Fibroblast of lung (primary cell): ENCODE measurements at regions not wholly inside any gene's neighbourhood (a gene's known extent, or its start where the extent isn't known, plus 50 kb on each side); places are given as distances from the start of the nearest gene placed in this dataset.

Experiments
- EZH2 ChIP-seq: IDR thresholded peaks from 2 replicates; pipeline ENCODE4 v1.5.1; 2012; ENCODE audit warnings: low read length, control low read depth, mild to moderate bottlenecking; ENCODE audit errors: missing control alignments
- TF ChIP-seq, protein P1 (sequence below), 2 donors: IDR thresholded peaks in 1 of 2; conservative IDR thresholded peaks in 1 of 2; 1 replicate in 1 of 2; 2 replicates in 1 of 2; pipeline ENCODE4 v1.5.1; 2011 to 2012; ENCODE audit warnings: low read length in 2 of 2, control low read depth in 1 of 2, inconsistent platforms in 1 of 2, low read depth in 1 of 2, mild to moderate bottlenecking in 1 of 2

DNA sequence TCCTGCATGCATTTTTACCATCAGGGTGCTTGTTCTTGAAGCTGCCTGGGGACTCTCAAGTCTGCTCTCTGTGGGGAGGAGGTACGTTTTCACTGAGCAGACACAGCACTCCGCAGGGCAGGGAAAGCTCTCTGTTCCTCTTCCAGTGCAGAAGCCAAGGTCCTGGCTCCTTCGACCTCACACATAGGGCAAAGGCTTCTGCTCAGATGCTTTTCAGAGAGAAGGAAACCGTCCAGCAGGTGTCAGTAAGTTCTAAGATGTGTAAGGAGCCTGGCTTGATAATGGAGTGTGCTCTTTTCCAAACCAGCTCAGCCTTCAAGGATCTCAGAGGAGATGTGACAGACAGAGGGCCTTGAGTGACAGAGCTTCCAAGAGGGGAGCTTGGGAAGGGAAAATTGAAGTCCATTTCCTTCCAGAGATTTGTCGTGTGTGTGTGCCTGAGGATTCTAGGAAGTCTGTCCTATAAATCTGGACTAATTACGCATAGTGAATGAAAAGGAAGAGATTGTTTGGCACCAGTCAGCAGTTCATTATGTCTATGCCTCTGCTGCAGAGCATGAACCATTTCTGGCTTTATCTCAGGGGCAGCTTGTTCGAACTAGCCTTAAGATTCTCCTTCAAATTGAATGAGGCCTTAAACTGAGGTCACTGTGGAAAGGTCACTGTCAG, 67.3 kb upstream of the UPP2 start:
- TF ChIP-seq, protein P1, sequence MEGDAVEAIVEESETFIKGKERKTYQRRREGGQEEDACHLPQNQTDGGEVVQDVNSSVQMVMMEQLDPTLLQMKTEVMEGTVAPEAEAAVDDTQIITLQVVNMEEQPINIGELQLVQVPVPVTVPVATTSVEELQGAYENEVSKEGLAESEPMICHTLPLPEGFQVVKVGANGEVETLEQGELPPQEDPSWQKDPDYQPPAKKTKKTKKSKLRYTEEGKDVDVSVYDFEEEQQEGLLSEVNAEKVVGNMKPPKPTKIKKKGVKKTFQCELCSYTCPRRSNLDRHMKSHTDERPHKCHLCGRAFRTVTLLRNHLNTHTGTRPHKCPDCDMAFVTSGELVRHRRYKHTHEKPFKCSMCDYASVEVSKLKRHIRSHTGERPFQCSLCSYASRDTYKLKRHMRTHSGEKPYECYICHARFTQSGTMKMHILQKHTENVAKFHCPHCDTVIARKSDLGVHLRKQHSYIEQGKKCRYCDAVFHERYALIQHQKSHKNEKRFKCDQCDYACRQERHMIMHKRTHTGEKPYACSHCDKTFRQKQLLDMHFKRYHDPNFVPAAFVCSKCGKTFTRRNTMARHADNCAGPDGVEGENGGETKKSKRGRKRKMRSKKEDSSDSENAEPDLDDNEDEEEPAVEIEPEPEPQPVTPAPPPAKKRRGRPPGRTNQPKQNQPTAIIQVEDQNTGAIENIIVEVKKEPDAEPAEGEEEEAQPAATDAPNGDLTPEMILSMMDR (conservative IDR thresholded peaks at IDR 0.05 in 1 of 2, IDR thresholded peaks at IDR 0.05 in 1 of 2; ENCODE audit: low read depth in 1 of 2, low read length in 2 of 2) = peak; percentile 31 to 59
- TF ChIP-seq EZH2 = no peak
